NCI-H345 treated with DMSO at 0.1 percent for 48 hours (cell line): ENCODE measurements at regions not wholly inside any gene's neighbourhood (a gene's known extent, or its start where the extent isn't known, plus 50 kb on each side); places are given as distances from the start of the nearest gene placed in this dataset.

Experiments
- DNase-seq: peaks from one replicate; lab custom pipeline; 2025; ENCODE audit not compliant: unreplicated experiment; lab: John Stamatoyannopoulos, UW

DNA sequence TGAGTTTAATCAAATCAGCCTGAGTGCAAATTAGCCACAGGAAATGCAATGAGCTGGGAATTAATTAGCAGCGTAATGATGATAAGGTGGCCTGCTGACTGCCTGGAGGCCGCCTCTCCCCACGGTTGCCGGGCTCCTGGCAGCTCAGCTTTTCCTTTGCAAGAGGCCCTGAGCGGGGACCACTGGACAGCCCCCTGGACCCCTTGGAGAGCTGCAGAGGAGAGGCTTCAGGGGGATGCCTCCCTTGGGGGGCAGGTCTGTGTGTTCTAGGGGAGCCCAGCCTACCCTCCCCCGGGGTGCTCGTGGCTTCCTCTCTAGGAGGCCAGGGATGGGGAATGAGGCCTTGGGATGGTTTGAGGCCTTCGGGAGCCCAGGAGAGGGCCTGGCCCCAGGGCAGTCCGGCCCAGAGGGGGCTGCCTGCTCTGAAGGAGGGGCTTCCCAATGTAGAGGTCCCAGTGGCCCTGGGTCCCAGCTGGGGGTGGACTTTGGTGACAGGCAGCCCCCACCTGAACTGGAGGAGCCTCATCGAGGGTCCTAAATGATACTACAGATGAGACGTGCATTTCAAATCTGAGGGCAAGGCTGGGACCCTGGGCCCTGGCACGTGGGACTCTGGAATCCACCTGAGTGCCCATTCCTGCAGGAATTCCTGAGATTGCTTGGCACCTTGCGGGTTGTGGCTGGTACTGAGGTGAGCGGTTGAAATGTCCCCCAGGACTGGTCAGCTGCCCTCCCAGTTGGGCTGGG, 66.4 kb upstream of the BHLHE23 start:
- DNase-seq, result no peak

DNA sequence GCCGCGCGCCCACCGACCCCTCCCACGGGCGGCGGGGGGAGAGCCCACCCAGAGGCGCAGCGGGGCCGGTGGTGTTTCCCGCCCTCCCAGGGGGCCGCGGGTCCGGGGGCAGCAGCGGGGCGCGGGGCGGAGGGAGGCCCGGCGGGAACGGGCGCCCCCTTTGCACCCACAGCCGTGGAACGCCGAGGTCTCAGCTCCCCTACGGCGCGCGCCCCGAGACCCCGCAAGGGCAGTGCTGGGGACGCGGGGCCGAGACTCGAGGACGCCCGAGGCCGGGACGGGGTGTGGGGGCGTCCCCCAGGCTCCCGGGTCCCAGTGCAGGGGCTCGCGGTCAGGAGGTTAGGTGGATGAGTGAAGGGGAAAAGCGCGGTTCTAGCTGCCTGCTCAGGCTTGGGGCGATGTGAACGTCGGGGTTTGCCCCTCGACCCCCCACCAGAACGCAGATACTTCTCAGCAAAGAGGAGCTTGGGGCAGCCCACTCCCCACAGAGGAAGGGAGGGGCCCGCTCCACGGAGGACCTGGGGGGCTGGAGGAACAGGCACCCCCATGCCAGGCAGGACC, 65.5 kb upstream of the BHLHE23 start:
- no peak for DNase-seq

DNA sequence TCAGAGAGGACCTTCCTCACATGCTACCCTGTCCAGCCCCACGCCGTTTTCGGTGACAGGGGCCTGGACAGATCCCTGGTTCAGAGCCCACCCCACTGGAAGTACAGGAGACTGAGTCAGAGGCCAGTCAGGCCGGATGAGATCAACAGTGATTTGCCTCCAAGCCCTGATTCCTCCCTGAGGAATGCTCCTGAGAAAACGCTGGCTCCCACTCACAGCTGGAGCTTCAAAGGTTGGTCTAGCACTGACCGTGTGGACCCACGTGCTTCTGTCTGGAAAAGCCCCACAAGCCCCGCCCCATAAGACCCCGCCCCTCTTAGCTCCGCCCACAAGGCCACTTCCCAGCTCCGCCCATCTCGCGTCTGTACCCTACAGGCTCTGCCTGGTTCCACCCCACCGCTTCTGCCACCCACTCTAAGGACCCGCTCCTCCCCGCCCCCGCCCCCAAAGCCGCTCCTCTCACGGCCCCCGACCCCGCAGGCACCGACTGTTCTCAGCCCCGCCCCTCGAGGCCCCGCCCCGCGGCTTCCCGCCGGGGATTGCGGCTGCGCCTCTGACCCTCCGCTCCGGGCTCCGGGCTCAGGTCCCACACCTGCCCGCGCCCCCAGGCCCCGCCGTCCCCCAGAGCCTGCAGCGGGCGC, 64.9 kb upstream of the BHLHE23 start:
- no peak for DNase-seq

DNA sequence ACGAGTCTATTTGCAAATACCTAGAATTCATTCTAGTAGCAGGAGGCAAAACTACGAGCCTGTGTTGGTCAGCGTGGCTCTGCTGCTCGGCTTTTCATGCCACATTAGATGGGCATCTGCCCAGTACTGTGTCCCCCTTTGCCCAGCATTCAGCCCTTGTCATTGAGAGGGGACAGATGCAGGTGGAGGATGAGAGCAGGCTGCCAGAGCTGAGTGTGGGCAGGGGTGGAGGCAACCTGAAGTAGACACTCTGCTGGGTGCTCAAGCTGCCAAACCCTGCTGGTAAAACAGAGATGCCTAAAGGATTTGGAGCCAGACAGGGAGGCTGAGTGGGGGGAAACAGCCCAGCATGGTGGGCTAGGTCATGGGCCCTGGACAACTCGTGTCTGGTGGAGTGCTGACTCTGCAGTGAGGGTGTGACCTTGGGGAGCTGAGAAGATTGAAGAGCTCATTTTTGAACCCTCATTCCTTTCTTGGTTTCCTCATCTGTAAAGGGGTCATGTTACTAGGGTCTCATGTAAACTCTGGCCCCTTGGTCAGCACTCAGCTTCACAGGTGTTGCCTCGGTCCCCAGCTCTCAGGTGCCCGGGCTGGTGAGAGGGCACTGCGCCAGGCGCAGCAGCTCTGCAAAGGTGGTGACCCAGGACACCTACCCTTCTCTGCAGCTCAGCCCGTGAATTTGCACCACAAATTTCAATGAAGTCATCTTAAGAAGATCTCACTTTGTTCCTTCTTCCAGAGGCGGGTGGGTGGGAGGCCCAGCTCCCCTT, 64.2 kb upstream of the BHLHE23 start:
- no peak for DNase-seq

DNA sequence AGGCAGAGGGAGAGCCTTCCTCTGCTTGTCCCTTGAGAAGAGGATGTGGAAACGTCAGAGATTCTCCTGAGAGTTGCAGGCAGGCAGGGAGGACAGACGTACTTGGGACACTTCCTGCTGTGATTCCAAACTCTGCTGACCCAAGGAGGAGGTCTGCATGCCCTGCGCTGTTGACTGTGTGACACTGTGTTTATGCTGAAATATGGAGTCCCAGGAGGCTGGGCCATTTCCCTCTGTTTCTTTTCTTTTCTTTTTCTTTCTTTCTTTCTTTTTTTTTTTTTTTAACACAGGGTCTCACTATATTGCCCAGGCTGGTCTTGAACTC, 63.5 kb upstream of the BHLHE23 start:
- DNase-seq, result no peak

DNA sequence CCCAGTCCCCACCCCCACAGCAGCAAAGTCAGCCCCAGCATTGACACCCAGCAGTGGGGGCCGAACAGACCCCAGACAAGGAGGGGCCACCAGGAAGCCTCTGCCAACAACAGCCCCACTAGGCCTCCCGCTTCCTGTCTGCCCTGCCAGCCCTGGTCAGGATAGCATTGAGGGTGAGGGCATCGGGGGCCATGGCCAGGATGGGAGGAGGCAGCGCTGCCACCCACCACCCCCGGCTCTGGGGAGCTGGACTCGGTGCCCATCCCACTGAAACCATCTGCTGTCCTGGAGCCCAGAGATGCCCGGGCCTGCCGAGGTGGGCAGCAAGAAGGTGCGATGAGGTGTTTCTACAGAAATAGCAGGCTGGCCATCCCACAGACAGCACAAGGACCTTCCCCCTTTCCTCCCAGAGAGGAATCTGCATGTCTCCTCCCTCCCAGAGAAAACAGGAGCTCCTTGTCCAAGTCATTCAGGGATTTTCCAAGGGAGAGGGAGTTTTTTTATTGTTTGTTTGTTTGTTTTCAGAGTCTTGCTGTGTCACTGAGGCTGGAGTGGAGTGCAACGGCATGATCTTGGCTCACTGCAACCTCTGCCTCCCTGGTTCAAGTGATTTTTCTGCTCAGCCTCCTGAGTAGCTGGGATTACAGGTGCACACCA, 62.1 kb upstream of the BHLHE23 start:
- no peak for DNase-seq

DNA sequence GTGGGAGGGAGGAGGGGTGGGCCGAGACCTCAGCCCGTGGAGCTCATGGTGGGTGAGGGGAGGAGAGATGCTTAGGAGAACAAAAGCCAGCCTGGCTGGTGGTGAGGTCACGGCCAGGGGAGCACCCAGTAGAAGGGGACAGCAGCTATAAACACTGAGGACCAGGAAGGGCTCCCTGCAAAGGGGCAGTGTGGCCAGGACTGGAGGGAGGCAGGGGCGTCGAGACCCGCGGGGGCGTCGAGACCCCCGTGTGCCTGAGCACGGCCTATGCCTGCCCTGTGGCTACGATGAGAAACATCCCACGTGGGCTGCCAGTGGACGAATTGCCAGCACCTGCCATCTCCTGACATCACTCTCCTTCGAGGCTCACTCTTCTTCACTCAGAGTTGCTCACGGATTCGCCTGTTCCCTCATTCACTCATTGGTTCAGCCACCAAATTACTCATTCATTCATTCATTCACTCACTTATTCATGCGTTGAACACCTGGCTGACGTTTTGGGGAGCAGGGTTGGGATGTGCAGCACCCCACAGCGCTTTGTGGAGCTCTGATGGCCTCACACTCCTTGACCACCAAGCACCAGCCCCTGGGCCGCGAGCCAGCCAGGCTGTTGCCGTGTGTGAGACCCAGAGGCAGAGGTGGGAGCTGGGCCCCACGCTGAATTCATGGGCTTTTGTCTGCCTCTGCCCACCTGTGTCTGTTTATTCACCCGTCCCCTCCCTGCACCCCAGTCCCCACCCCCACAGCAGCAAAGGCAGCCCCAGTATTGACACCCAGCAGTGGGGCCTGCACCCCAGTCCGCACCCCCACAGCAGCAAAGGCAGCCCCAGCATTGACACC, 61.2 kb upstream of the BHLHE23 start:
- no peak for DNase-seq

DNA sequence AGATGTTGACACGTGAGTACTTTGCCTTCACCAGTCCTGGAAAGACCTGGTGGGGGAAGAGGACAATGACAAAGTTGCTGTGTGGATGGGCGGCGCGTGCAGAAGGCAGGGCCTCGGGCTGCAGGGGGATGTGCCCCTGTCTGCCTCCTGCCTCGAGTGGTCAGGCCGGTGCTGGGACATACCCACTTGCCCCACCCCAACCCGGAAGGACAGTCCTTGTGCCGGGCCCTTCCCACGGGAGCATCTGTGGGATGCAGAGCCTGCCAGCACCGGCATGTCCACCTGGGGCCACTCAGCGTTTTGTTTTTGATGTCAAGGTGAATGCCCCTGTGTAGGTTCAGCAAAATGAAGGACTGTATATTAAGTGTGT, 60.5 kb upstream of the BHLHE23 start:
- no peak for DNase-seq

DNA sequence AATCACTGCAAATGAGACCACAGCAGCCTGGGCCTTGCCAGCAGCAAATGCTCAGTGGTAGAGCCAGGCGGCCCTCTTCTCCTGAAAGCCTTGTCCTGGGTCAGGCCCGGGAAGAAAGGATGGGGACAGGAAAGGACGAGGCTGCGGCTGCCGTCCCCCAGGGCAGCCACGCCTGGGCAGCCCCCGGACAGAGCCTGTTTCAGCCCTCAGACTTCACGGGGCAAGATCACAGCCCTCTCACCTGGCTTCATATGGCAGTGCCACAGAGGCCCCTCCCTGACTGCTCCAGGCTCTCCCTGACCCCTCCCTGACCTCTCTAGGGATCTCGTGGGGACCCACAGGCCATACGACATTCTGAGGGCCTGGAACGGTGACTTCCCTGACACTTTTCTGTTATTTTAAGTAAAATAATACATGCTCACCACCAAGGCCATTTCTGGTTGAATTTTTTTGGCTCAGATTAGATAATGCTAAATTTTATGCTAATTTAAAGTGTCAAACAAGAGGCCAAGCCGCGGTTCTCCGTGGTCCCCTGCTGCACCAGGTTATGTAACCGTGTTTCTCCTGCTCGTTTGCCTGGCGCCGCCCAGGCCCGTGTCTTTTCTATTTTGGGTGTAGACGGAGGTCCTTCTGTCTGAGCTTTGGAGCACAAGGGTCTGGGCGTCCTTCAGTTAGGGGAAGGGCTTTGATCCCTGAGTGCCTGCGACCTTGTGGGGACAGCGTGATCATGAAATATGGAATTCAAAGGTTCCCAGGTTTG, 59.9 kb upstream of the BHLHE23 start:
- DNase-seq, result no peak

DNA sequence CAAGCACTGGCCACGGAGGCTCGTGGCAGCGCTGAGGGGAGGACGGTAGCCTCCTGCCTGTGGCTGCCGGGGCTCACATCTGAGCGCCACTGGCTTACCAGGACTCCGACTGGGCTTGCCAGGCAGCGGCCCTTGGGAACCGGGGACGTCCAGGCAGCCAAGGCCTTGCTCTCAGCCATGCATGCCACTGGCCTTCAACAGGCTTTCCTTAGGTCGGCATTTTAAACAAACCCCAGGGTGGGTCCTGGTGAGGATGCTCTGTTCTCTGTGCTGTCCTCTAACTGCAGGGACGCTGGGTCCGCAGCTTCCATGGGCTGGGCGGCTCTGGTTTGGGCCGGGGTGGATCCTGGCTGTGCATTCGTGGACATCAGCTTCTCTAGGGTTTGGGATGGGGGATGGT, 59.1 kb upstream of the BHLHE23 start:
- no peak for DNase-seq

DNA sequence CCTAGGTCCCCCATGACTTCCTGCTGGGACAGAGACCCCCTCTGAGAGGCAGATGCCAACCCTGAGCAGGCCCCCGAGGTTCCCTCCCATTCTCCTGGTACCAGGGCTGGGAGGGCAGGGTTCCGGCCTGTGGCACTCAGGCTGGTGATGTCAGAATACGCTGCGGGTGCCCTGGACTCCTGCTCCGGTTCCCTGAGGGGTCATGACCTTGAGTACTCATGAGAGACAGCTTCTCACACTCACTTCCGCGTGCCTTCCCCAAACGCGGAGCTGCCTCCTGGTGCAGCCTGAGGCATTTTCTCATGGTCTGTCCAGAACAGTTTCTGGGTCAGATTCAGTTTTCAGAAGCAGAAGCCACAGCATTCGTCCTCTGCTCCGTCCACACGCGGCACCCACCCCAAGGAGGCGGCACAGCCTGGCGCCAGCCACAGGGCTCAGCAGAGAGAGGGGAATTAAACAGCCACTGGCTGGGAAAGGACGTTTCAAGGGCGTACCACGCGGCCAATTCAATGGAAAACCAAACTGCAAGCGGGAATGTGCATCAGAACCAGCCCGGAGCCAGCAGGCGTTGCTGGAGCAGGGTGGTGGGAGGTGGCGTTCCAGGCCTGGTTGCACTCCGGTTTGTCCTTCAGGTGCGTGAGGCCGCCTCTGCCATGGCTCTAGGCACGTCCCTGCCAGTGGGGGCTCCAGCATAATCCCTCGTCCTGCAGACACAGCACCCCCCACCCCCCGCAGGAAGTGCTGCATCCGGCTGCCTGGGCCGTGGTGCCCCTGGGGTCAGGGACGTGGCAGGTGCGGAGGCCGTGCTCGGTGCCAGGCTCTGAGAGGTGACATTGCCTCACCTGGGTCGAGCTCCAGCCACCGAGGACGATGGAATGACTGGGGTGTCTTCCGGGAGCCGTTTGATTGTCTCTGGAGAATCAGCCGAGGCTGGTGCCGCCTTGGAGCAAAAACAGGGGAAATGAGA, 58.3 kb upstream of the BHLHE23 start:
- no peak for DNase-seq

DNA sequence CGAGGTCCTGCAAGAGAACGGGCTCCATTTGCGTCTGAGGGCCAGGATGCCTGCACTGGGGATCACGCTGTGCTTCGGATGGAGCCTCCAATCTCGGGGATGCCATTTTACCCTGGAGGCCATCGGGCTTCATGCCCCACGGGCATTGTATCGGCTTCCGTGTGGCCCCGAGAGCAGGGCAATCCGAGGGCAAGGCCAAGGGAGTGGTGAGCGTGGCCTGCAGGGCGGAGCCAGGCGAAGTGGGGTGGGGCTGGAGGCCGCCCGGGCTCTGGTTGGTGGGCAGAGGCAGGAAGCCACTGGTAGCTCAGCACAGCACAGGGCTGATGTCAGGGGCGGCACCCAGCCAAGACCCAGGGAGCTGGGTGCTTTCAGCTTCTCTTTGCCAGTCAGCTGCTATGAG, 57.5 kb upstream of the BHLHE23 start:
- no peak for DNase-seq

DNA sequence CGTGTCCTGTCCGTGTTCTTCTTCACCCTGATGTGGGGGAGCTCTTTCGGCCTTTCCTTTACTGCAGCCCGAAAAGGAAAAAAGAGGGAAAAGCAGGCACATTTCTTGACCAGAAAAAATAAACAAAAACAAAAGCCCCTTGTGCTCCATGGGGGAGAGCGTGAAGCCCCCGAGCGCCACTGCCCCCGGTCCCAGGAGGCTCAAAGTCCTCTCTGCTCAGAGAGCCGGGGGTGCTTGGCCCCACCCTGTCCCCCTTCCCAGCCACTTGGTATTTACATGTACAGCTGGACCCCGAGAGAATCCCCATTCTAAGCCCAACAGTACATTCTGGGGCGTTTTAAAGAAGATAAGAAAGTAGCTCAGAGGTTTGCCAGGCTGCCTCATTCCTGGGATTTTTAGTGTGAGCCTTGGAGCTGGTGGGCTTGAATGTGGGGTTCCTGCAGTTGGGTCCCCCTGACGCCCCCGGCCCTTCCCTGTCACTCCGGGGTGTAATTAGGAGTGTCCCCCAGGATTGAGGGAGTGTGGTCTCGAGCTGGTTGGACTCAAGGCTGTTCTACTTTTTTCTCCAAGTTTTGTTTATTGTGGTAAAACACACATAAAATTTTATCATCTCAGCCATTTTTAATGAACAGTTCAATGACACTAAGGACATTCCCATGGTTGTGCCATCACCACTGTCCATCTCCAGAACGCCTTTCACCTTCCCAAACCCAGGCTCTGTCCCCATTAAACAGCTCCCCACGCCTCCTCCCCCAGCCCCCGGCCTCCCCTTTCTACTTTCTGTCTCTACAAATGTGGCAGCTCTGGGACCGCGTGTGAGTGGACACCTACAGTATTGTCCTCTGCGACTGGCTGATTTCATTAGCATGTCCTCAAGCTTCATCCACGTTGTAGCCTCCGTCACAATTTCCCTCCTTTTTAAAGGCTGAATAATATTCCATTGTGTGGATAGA, 55.7 kb upstream of the BHLHE23 start:
- no peak for DNase-seq

DNA sequence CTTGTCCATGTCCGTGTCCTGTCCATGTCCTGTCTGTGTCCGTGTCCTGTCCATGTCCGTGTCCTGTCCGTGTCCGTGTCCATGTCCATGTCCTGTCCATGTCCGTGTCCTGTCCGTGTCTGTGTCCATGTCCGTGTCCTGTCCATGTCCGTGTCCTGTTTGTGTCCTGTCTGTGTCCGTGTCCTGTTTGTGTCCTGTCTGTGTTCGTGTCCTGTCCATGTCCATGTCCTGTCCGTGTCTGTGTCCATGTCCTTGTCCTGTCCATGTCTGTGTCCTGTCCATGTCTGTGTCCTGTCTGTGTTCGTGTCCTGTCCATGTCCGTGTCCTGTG, 55.0 kb upstream of the BHLHE23 start:
- DNase-seq, result no peak

DNA sequence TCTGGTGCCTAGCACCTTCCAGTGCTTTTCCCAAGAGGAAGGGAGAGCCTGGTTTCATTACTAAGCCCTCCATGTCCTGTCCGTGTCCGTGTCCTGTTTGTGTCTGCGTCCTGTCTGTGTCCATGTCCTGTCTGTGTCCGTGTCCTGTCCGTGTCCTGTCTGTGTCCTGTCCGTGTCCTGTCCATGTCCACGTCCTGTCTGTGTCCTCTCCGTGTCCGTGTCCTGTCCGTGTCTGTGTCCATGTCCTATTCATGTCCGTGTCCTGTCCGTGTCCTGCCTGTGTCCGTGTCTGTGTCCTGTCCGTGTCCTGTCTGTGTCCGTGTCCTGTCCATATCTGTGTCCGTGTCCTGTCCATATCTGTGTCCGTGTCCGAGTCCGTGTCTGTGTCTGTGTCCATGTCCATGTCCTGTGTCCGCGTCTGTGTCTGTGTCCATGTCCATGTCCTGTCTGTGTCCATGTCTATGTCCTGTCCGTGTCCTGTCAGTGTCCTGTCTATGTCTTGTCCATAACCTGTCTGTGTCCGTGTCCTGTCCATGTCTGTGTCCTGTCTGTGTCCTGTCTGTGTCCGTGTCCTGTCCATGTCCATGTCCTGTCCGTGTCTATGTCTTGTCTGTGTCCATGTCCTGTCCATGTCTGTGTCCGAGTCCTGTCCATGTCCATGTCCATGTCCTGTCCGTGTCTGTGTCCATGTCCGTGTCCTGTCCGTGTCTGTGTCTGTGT, 54.4 kb upstream of the BHLHE23 start:
- DNase-seq, result no peak

DNA sequence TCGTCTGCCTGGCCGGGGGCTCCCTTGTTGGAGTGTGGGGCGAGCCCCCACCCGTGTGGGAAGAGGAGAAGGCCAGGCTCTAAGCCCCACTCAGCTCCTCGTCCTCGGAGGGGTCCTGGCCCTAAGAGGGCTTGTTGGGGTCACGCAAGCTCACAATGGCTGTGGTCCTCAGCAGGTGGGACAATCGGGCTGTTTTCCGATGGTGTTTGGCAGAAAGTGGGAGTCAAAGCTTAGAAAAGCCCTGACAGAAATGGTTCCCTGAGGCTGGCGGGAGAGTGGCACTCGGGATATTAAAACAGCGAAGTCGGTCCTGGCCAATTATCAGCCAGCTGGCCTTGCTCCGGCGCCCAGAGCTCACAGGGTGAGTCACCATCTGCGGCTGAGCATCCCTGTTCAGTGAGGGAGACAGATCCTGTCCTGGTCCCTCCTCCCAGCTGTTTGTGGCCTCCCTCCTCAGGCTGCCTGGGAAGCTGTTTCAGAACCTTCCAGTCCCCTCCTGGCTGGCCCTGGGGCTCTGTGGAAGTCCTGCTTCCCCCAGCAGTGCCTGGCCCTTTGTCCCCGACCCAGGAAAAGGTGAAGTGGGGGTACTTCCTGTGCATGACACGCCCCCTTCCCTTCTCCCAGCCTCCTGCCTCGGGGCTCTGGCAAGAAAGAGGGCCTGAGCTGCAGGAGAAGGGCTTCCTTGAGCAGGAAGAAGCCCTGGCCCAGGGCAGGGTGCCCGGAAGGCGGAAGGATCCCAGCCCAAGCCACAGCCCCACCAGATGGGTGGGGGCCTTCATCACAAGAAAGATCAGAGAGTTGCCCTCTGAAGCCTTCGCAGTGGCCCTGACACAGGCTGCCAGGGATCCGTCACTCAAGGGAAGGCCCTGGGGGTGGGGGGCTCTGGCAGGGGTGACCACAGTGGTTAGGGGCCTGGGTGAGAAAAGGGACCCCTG, 53.6 kb upstream of the BHLHE23 start:
- no peak for DNase-seq
